GM12874 (cell line): ENCODE measurements at regions not wholly inside any gene's neighbourhood (a gene's known extent, or its start where the extent isn't known, plus 50 kb on each side); places are given as distances from the start of the nearest gene placed in this dataset.

ENCODE experiments used
- CTCF ChIP-seq: IDR thresholded peaks from 2 replicates; pipeline ENCODE4 v1.5.1; 2011; ENCODE audit warnings: low read depth, mild to moderate bottlenecking, control low read depth, low read length, moderate library complexity; ENCODE audit not compliant: insufficient read depth

GRCh38 chr14:55756078-55756477 is 176.1 kb downstream of the KTN1 start:
- TF ChIP-seq CTCF, result no peak

GRCh38 chr14:55756557-55756956 is 176.6 kb downstream of the KTN1 start:
- TF ChIP-seq CTCF, result no peak

GRCh38 chr14:55758796-55759195 is 178.8 kb downstream of the KTN1 start:
- TF ChIP-seq CTCF, result no peak

- no peak for TF ChIP-seq CTCF
Observed at GRCh38 chr14:55760789-55761566, 181.0 kb downstream of the KTN1 start.

GRCh38 chr14:55761651-55762050 is 181.6 kb downstream of the KTN1 start:
- TF ChIP-seq CTCF, result no peak

- TF ChIP-seq CTCF, result no peak
Observed at GRCh38 chr14:55762595-55763232, 182.7 kb downstream of the KTN1 start.

- no peak for TF ChIP-seq CTCF
Observed at GRCh38 chr14:55764784-55765183, 184.8 kb downstream of the KTN1 start.
